ENCODE measurements at regions not wholly inside any gene's neighbourhood (a gene's known extent, or its start where the extent isn't known, plus 50 kb on each side); places are given as distances from the start of the nearest gene placed in this dataset.

GRCh38 chr4:31545330-31545729 lies 825.2 kb downstream of the PCDH7 start:
- Mint-ChIP-seq H3K4me3 (no peak overlapping the region), H3K27ac (no peak overlapping the region), H3K27me3 (ENCODE audit: low read depth) (no peaks in the 10 kb centered on the region), H3K9me3 (no peaks in the 10 kb centered on the region; a peak in 1 of 5 replicates), H3K4me1 (no peaks in the 10 kb centered on the region), H3K36me3 (ENCODE audit: insufficient read depth in 1 of 3, low read depth in 3 of 3) (no peaks in the 10 kb centered on the region)
- no peak overlapping the region for H3K27ac ChIP-seq (ENCODE audit: insufficient read length, low read depth, low read length)
- H2AK5ac ChIP-seq (ENCODE audit: insufficient read length, low read length): no peak overlapping the region
- H3T11ph ChIP-seq (ENCODE audit: low read length): no peak overlapping the region
- H3K18ac ChIP-seq (ENCODE audit: insufficient read length, low read depth, low read length): no peak overlapping the region
- no peaks in the 10 kb centered on the region for H3K4me1 ChIP-seq (ENCODE audit: insufficient read depth, low read length)
- H3K56ac ChIP-seq (ENCODE audit: insufficient read length, low read depth, low read length): no peak overlapping the region
- H3K23ac ChIP-seq (ENCODE audit: insufficient read length, low read depth, low read length): no peak overlapping the region
- H3K4ac ChIP-seq (ENCODE audit: low read depth, low read length): no peak overlapping the region
- no peak overlapping the region for H4K5ac ChIP-seq (ENCODE audit: insufficient read length, low read depth, low read length)
- H3K4me2 ChIP-seq (ENCODE audit: insufficient read depth, insufficient read length, low read length): no peak overlapping the region
- DNase-seq: no peak
- H3K9me3 ChIP-seq (ENCODE audit: control insufficient read depth, low read depth, low read length): no peaks in the 10 kb centered on the region
- no peak overlapping the region for H2BK15ac ChIP-seq (ENCODE audit: low read depth, low read length)
- no peak overlapping the region for H2BK120ac ChIP-seq (ENCODE audit: low read depth, low read length, poor library complexity, severe bottlenecking)
- H3K14ac ChIP-seq (ENCODE audit: insufficient read depth, low read length): no peak overlapping the region
- no peak overlapping the region for H2BK5ac ChIP-seq (ENCODE audit: insufficient read length, low read length)
- H2AFZ ChIP-seq (ENCODE audit: low read length): no peak overlapping the region
- no peak overlapping the region for H4K8ac ChIP-seq (replicated peaks; ENCODE audit: insufficient read length, low read depth, low read length)
- H3K23me2 ChIP-seq (ENCODE audit: insufficient read length, low read depth, low read length, poor library complexity, severe bottlenecking): no peaks in the 10 kb centered on the region
- H3K27me3 ChIP-seq (ENCODE audit: insufficient read depth, low read length): no peaks in the 10 kb centered on the region
- H2BK12ac ChIP-seq (ENCODE audit: insufficient read length, low read depth, low read length): no peak overlapping the region
- H2BK20ac ChIP-seq (ENCODE audit: low read depth, low read length, poor library complexity, severe bottlenecking): no peak overlapping the region
- TF ChIP-seq CTCF (conservative IDR thresholded peaks at IDR 0.05): no peak
- no peak overlapping the region for H4K91ac ChIP-seq (ENCODE audit: insufficient read length, low read depth, low read length)
- H3K79me1 ChIP-seq (ENCODE audit: insufficient read depth, low read depth, low read length, poor library complexity, severe bottlenecking): no peaks in the 10 kb centered on the region
- no peaks in the 10 kb centered on the region for H3K79me2 ChIP-seq (ENCODE audit: insufficient read depth, low read length)
- H3K9ac ChIP-seq (ENCODE audit: extremely low read depth, insufficient read length, low read length): no peak overlapping the region
- no peaks in the 10 kb centered on the region for H4K20me1 ChIP-seq (ENCODE audit: control insufficient read depth, insufficient read depth, insufficient read length)

Data from H9 (cell line).